Activated CD8-positive, alpha-beta T cell treated with anti-CD3 and anti-CD28 coated beads for 36 hours (primary cell): ENCODE measurements at regions not wholly inside any gene's neighbourhood (a gene's known extent, or its start where the extent isn't known, plus 50 kb on each side); places are given as distances from the start of the nearest gene placed in this dataset.

Experiments used
- ATAC-seq: fragments of 200-7000 bp; cut with Tn5 transposase; one replicate; pipeline ENCODE4 v1.10.0; 2021; ENCODE audit warnings: mild to moderate bottlenecking, moderate library complexity
- CTCF ChIA-PET: fragments of 350-600 bp; sonication (Branson Sonifier 250); formaldehyde crosslinking; loops from one replicate; lab custom pipeline; 2021; ENCODE audit warnings: antibody characterized with exemption; lab: Charles Lee
- POLR2A ChIA-PET: fragments of 350-600 bp; sonication (Branson Sonifier 250); formaldehyde crosslinking; loops from one replicate; lab custom pipeline; 2021; ENCODE audit warnings: antibody characterized with exemption; lab: Charles Lee
- DNase-seq: peaks from one replicate; pipeline ENCODE4 v3.0.0-alpha.2; 2020
- H3K27ac Mint-ChIP-seq: one replicate; pipeline ENCODE4 v1.8.0; 2021; ENCODE audit warnings: mild to moderate bottlenecking, mixed read lengths
- H3K27me3 Mint-ChIP-seq: one replicate; pipeline ENCODE4 v1.8.0; 2021; ENCODE audit warnings: mixed read lengths
- H3K36me3 Mint-ChIP-seq: one replicate; pipeline ENCODE4 v1.8.0; 2021; ENCODE audit warnings: low read depth, mixed read lengths
- H3K4me1 Mint-ChIP-seq: one replicate; pipeline ENCODE4 v1.8.0; 2021; ENCODE audit warnings: low read depth, mixed read lengths
- H3K4me3 Mint-ChIP-seq: one replicate; pipeline ENCODE4 v1.8.0; 2021; ENCODE audit warnings: mild to moderate bottlenecking, moderate library complexity, mixed read lengths
- H3K9me3 Mint-ChIP-seq: one replicate; pipeline ENCODE4 v1.8.0; 2021; ENCODE audit warnings: mixed read lengths
- intact Hi-C: fragments of 100-400 bp; cut with micrococcal nuclease; formaldehyde crosslinking; loops from one replicate; pipeline ENCODE4 v1.10.0; 2022
- TF ChIP-seq, protein P1 (sequence below): fragments of 200-600 bp; IDR thresholded peaks from one replicate; pipeline ENCODE4 v1.8.0; 2022; ENCODE audit warnings: antibody characterized with exemption, mild to moderate bottlenecking

DNA sequence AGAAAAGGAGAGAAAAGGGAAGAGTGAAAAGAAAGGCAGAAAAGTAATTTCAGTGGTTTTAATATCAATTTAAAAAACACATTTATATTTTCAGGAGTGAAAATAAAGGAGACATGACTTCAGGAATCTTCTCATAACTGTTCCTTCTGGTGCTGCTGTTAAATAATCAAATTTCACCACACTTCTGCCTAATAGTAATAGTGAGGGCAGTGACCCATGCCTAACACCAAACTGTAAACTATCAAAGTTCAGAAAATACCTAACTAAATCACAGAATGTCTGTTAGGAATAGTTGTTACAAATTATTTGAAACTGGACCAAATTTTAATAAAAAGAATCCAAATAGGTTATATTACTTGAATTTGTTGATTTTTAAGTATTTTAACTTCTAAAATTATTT is 169.4 kb downstream of the RPL10L start:
- H3K9me3 Mint-ChIP-seq = peaks cover 12% of the 10 kb centered on the region
- no peak overlapping the region for H3K27ac Mint-ChIP-seq
- ATAC-seq (no peak), DNase-seq (no peak)
- intact Hi-C loops = no loop called here
- ChIA-PET POLR2A (no interaction called here), CTCF (no interaction called here)
- no peaks in the 10 kb centered on the region for H3K36me3 Mint-ChIP-seq
- H3K4me3 Mint-ChIP-seq = no peak overlapping the region
- no peaks in the 10 kb centered on the region for H3K27me3 Mint-ChIP-seq
- H3K4me1 Mint-ChIP-seq = no peaks in the 10 kb centered on the region
- TF ChIP-seq, protein P1, sequence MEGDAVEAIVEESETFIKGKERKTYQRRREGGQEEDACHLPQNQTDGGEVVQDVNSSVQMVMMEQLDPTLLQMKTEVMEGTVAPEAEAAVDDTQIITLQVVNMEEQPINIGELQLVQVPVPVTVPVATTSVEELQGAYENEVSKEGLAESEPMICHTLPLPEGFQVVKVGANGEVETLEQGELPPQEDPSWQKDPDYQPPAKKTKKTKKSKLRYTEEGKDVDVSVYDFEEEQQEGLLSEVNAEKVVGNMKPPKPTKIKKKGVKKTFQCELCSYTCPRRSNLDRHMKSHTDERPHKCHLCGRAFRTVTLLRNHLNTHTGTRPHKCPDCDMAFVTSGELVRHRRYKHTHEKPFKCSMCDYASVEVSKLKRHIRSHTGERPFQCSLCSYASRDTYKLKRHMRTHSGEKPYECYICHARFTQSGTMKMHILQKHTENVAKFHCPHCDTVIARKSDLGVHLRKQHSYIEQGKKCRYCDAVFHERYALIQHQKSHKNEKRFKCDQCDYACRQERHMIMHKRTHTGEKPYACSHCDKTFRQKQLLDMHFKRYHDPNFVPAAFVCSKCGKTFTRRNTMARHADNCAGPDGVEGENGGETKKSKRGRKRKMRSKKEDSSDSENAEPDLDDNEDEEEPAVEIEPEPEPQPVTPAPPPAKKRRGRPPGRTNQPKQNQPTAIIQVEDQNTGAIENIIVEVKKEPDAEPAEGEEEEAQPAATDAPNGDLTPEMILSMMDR = no peak

DNA sequence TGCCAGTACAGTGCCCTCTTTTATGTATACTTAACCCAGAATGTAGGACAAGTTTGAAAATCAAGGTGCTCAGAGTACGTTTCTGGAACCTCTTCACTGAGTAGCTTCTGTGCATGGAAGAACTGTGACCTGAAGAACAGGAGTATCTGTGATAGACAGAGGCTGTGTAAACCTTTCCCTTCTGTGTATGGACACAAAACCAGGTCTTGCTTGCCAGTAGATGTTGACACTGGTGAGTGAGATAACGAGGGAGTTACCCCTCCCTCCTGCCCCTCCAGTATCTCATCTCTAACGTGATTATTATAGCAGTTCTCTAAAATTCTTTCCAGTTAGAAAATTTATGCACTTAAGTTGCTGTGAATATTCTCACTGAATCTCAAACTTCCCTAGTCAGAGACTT is 170.8 kb downstream of the RPL10L start:
- ChIA-PET POLR2A (no interaction called here), CTCF (no interaction called here)
- no peak for ATAC-seq
- Mint-ChIP-seq H3K4me1 (no peaks in the 10 kb centered on the region), H3K36me3 (no peaks in the 10 kb centered on the region), H3K4me3 (no peak overlapping the region), H3K9me3 (peaks cover 14% of the 10 kb centered on the region), H3K27ac (no peak overlapping the region), H3K27me3 (no peaks in the 10 kb centered on the region)
- intact Hi-C loops = no loop called here
- DNase-seq = no peak
- TF ChIP-seq, protein P1 = no peak

DNA sequence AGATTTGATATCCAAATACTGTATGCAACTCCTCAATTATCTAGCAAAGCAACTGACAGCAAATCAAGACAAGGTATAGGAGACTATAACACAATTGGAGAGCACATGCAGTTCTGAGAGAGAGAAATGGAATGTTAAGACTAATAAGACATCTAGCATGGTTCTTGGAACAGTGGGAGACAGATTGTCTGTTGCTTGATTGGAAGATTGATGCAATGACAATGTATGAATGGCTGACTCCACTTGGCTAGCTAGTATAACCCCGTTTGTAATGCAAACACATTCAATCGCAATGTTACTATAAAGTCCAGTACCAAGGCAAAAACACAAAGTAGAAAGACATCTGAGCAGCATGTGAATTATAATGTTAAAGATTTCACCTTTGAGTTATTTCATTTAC is 179.3 kb downstream of the RPL10L start:
- ChIA-PET POLR2A (no interaction called here), CTCF (no interaction called here)
- TF ChIP-seq, protein P1 = no peak
- no peaks in the 10 kb centered on the region for H3K27me3 Mint-ChIP-seq
- H3K4me1 Mint-ChIP-seq = no peaks in the 10 kb centered on the region
- no peaks in the 10 kb centered on the region for H3K36me3 Mint-ChIP-seq
- no peak overlapping the region for H3K4me3 Mint-ChIP-seq
- H3K27ac Mint-ChIP-seq = no peak overlapping the region
- ATAC-seq (no peak), DNase-seq (no peak)
- intact Hi-C loops = no loop called here
- H3K9me3 Mint-ChIP-seq = peaks cover 3% of the 10 kb centered on the region

DNA sequence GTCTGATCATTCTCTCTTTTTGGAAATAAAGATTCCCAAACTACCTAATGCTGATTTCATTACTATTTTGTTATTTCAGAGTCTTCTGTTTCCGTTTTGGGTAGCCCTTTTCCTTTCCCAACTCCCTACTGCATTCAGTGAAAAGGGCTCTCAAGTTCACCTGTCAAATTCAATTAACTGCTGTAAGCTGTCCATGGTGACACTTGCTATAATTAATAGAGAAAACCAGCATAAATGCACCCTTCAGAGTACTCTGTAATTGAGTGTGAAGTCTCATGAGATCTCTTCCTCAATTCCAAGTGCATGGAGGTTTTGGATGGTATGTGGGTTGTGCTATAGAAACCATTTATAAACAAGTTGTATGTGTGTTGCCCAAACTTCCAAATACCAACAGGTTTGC is 187.2 kb downstream of the RPL10L start:
- ATAC-seq (no peak), DNase-seq (no peak)
- H3K27me3 Mint-ChIP-seq = no peaks in the 10 kb centered on the region
- peaks cover 15% of the 10 kb centered on the region for H3K9me3 Mint-ChIP-seq
- H3K36me3 Mint-ChIP-seq = no peaks in the 10 kb centered on the region
- H3K4me3 Mint-ChIP-seq = no peak overlapping the region
- TF ChIP-seq, protein P1 = no peak
- H3K27ac Mint-ChIP-seq = no peak overlapping the region
- CTCF ChIA-PET = no interaction called here
- H3K4me1 Mint-ChIP-seq = no peaks in the 10 kb centered on the region
- intact Hi-C loops = no loop called here
- POLR2A ChIA-PET = no interaction called here

DNA sequence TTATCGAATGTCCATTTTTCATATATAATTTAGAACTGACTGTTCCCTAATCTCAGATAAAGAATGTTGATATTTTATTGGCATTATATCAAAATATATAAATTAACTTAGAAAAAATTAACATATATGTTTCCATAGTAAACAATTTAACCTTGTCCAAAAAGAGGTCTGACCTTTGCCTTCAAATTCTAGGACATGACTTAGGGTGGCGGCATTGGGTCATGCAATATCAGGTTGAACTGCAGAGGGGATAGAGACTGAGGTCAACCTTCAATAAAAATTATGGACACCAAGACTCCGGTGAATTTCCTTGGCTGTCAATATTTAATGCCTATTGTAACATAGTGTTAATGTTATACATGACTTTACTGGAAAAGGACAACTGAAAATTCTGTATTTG is 199.8 kb downstream of the RPL10L start:
- POLR2A ChIA-PET = no interaction called here
- Mint-ChIP-seq H3K4me3 (no peak overlapping the region), H3K4me1 (no peaks in the 10 kb centered on the region), H3K9me3 (peaks cover 2% of the 10 kb centered on the region), H3K27ac (no peak overlapping the region), H3K27me3 (no peaks in the 10 kb centered on the region), H3K36me3 (no peaks in the 10 kb centered on the region)
- TF ChIP-seq, protein P1 = no peak
- DNase-seq = no peak
- CTCF ChIA-PET = no interaction called here
- intact Hi-C loops = no loop called here
- no peak for ATAC-seq
